ENCODE measurements at regions not wholly inside any gene's neighbourhood (a gene's known extent, or its start where the extent isn't known, plus 50 kb on each side); places are given as distances from the start of the nearest gene placed in this dataset.

- DNase-seq (ENCODE audit: low spot score): no peak
These were observed 280.7 kb upstream of the MIR17HG start for GRCh38 chr13:91066745-91067144.

GRCh38 chr13:91072486-91072885, 275.0 kb upstream of the MIR17HG start:
- POLR2A ChIA-PET (ENCODE audit: low non-redundant PET): no interaction called here
- TF ChIP-seq CTCF (conservative IDR thresholded peaks at IDR 0.05; ENCODE audit: low read depth): no peak
- CTCF ChIA-PET: no interaction called here
- DNase-seq (ENCODE audit: low spot score): no peak
- H3K27ac ChIP-seq: no peak overlapping the region

More at GRCh38 chr13:91066745-91067144, 280.7 kb upstream of the MIR17HG start:
- POLR2A ChIA-PET (ENCODE audit: low non-redundant PET): no interaction called here
- no peak for TF ChIP-seq CTCF (conservative IDR thresholded peaks at IDR 0.05; ENCODE audit: low read depth)
- no peak overlapping the region for H3K27ac ChIP-seq
- CTCF ChIA-PET: no interaction called here

- ChIA-PET CTCF (no interaction called here), POLR2A (ENCODE audit: low non-redundant PET) (no interaction called here)
- no peak for DNase-seq (ENCODE audit: low spot score)
- H3K27ac ChIP-seq: no peak overlapping the region
- no peak for TF ChIP-seq CTCF (conservative IDR thresholded peaks at IDR 0.05; ENCODE audit: low read depth)
These were observed 273.4 kb upstream of the MIR17HG start for GRCh38 chr13:91074091-91074490.

- TF ChIP-seq CTCF (conservative IDR thresholded peaks at IDR 0.05; ENCODE audit: low read depth): no peak
- ChIA-PET CTCF (no interaction called here), POLR2A (ENCODE audit: low non-redundant PET) (no interaction called here)
- DNase-seq (ENCODE audit: low spot score): no peak
- no peak overlapping the region for H3K27ac ChIP-seq
These were observed 270.7 kb upstream of the MIR17HG start for GRCh38 chr13:91076830-91077229.

- no peak for DNase-seq (ENCODE audit: low spot score)
- H3K27ac ChIP-seq: no peak overlapping the region
- peak; percentile 47 for TF ChIP-seq CTCF (conservative IDR thresholded peaks at IDR 0.05; ENCODE audit: low read depth)
- POLR2A ChIA-PET (ENCODE audit: low non-redundant PET): no interaction called here
- CTCF ChIA-PET: interaction anchor here (0.6 to 0.8 kb wide), 3 partner anchors 17 to 106 kb away, joined by 3 to 4 read pairs (median 3); no protein-coding TSS in a partner anchor
These were observed 269.3 kb upstream of the MIR17HG start for GRCh38 chr13:91078093-91078679.

- POLR2A ChIA-PET (ENCODE audit: low non-redundant PET): no interaction called here
- no peak for TF ChIP-seq CTCF (conservative IDR thresholded peaks at IDR 0.05; ENCODE audit: low read depth)
- H3K27ac ChIP-seq: no peak overlapping the region
- no peak for DNase-seq (ENCODE audit: low spot score)
- CTCF ChIA-PET: interaction anchor here (0.7 kb wide), 1 partner anchor 106 kb away, joined by 4 read pairs; no protein-coding TSS in a partner anchor
These were observed 268.3 kb upstream of the MIR17HG start for GRCh38 chr13:91079176-91079575.

Data from RWPE1 (cell line).